HepG2 (cell line): ENCODE measurements at regions not wholly inside any gene's neighbourhood (a gene's known extent, or its start where the extent isn't known, plus 50 kb on each side); places are given as distances from the start of the nearest gene placed in this dataset.

Experiments used
- ATAC-seq: fragments of 200-7000 bp; cut with Tn5 transposase; 3 replicates; pipeline ENCODE4 v1.9.1; 2020; ENCODE audit warnings: mild to moderate bottlenecking, moderate library complexity
- BruUV-seq: library from RNA; stranded (reverse); fragments of 400-500 nt; replicated peaks from 2 replicates; lab custom pipeline; 2021; lab: Mats Ljungman, UMichigan
- CTCF ChIA-PET: fragments of 300-600 bp; formaldehyde crosslinking; extraction: SDS; loops from one replicate; lab custom pipeline; 2021; ENCODE audit warnings: low total read pairs, inconsistent platforms, low intra/inter-chr PET ratio; lab: Yijun Ruan, JAX
- POLR2A ChIA-PET: fragments of 350-600 bp; sonication (Branson Sonifier 250); formaldehyde crosslinking; loops from one replicate; lab custom pipeline; 2020; ENCODE audit warnings: antibody characterized with exemption, inconsistent platforms; lab: Yijun Ruan, JAX
- DNase-seq: peaks from one replicate; pipeline ENCODE4 v3.0.0-alpha.2; 2015; ENCODE audit warnings: low spot score
- FAIRE-seq: peaks from 3 replicates; lab custom pipeline; 2011; peaks lifted over from hg19 to GRCh38; lab: Jason Lieb, UNC
- H2AFZ ChIP-seq: one replicate; pipeline ENCODE4 v1.6.1; 2011; ENCODE audit warnings: low read length, inconsistent platforms
- H3K27ac ChIP-seq: fragments of 300-600 bp; 3 replicates; pipeline ENCODE4 v1.8.0; 2011; ENCODE audit warnings: mixed run types, mild to moderate bottlenecking, mixed read lengths, low read length, inconsistent platforms; ENCODE audit not compliant: insufficient read depth; ENCODE audit errors: extremely low read length
- H3K27me3 ChIP-seq, 2 experiments: fragments of 200-600 bp in 1 of 2; 2 replicates in 1 of 2; 3 replicates in 1 of 2; pipeline versions ENCODE4 v1.6.0 to v1.8.0; 2011; ENCODE audit warnings: low read length in 2 of 2, mild to moderate bottlenecking in 2 of 2, moderate library complexity in 2 of 2, inconsistent platforms in 1 of 2; ENCODE audit not compliant: insufficient read depth in 2 of 2, control insufficient read depth in 1 of 2
- H3K36me3 ChIP-seq, 2 experiments: fragments of 200-600 bp in 1 of 2; replicated peaks in 1 of 2; 2 replicates in 1 of 2; 3 replicates in 1 of 2; pipeline versions ENCODE4 v1.5.1 to v1.8.0; 2011; ENCODE audit warnings: low read length in 2 of 2, inconsistent platforms in 1 of 2; ENCODE audit not compliant: insufficient read depth in 2 of 2, control insufficient read depth in 1 of 2
- H3K4me1 ChIP-seq: 2 replicates; pipeline ENCODE4 v1.5.1; 2012; ENCODE audit warnings: low read length, inconsistent platforms; ENCODE audit not compliant: insufficient read depth
- H3K4me2 ChIP-seq: 2 replicates; pipeline ENCODE4 v1.6.0; 2011; ENCODE audit warnings: low read depth, low read length, inconsistent platforms
- H3K4me3 ChIP-seq, 3 experiments: fragments of 200-600 bp in 1 of 3; sonication (generic), shearing (Covaris generic) in 1 of 3; replicated peaks in 1 of 3; 2 replicates each; pipeline ENCODE4 v1.5.1; 2011 to 2016; ENCODE audit warnings: low read length in 3 of 3, inconsistent platforms in 2 of 3, low read depth in 2 of 3, mild to moderate bottlenecking in 2 of 3, control low read depth in 1 of 3, mixed read lengths in 1 of 3; ENCODE audit not compliant: insufficient read depth in 1 of 3
- H3K79me2 ChIP-seq: one replicate; pipeline ENCODE4 v1.6.1; 2011; ENCODE audit warnings: low read length, inconsistent platforms; ENCODE audit not compliant: insufficient read depth
- H3K9ac ChIP-seq: 2 replicates; pipeline ENCODE4 v1.6.0; 2011; ENCODE audit warnings: mild to moderate bottlenecking, low read depth, low read length, inconsistent platforms; ENCODE audit not compliant: insufficient read depth
- H3K9me3 ChIP-seq: 2 replicates; pipeline ENCODE4 v1.5.1; 2012; ENCODE audit warnings: mild to moderate bottlenecking, low read length
- H4K20me1 ChIP-seq: 2 replicates; pipeline ENCODE4 v1.6.0; 2011; ENCODE audit warnings: inconsistent platforms, mild to moderate bottlenecking, low read length, moderate library complexity; ENCODE audit not compliant: insufficient read depth
- DPF2 ChIP-seq: sonication (generic); formaldehyde crosslinking; IDR thresholded peaks from 2 replicates; pipeline ENCODE4 v1.4.0; 2020; ENCODE audit warnings: mild to moderate bottlenecking, low read depth, missing genetic modification reagents, borderline replicate concordance
- HIVEP1 ChIP-seq: sonication (generic); formaldehyde crosslinking; IDR thresholded peaks from 2 replicates; pipeline ENCODE4 v1.4.0; 2020; ENCODE audit warnings: mild to moderate bottlenecking, missing genetic modification reagents
- NBN ChIP-seq: fragments of 450-650 bp; conservative IDR thresholded peaks from 2 replicates; pipeline ENCODE4 v1.6.1; 2017
- POLR2G ChIP-seq: fragments of 200-400 bp; formaldehyde crosslinking; IDR thresholded peaks from 2 replicates; pipeline ENCODE4 v1.6.1; 2018; ENCODE audit warnings: mild to moderate bottlenecking, low read depth, low read length, moderate library complexity
- SETDB1 ChIP-seq: sonication (generic); formaldehyde crosslinking; IDR thresholded peaks from 2 replicates; pipeline ENCODE4 v1.5.1; 2020; ENCODE audit warnings: missing genetic modification reagents, mild to moderate bottlenecking, borderline replicate concordance
- SMARCC2 ChIP-seq: fragments of 450-650 bp; IDR thresholded peaks from 2 replicates; pipeline ENCODE4 v1.6.1; 2017; ENCODE audit warnings: antibody characterized with exemption, mild to moderate bottlenecking
- THYN1 ChIP-seq: sonication (generic); formaldehyde crosslinking; IDR thresholded peaks from 2 replicates; pipeline ENCODE4 v1.8.1; 2023; ENCODE audit warnings: low read depth, mild to moderate bottlenecking, moderate library complexity, missing genetic modification reagents, borderline replicate concordance
- ZFY ChIP-seq: sonication (generic); formaldehyde crosslinking; IDR thresholded peaks from 2 replicates; pipeline ENCODE4 v1.4.0; 2020; ENCODE audit warnings: missing genetic modification reagents
- ZNF263 ChIP-seq: sonication (generic); formaldehyde crosslinking; IDR thresholded peaks from 2 replicates; pipeline ENCODE4 v1.4.0; 2020; ENCODE audit warnings: missing genetic modification reagents
- WGBS: methylation state at CpG from one replicate; pipeline ENCODE4 v1.1.6; 2017; ENCODE audit warnings: low lambda C conversion rate; 5-methylcytosine and 5-hydroxymethylcytosine counted together
- in situ Hi-C: cut with HindIII; loops from 2 replicates; pipeline ENCODE4 v1.10.0; 2017; ENCODE audit warnings: low pct_unique_long_range_greater_than_20kb; ENCODE audit not compliant: extremely low pct_ligation_motif_present
- intact Hi-C: fragments of 100-400 bp; cut with micrococcal nuclease; formaldehyde crosslinking; loops from one replicate; pipeline ENCODE4 v1.10.0; 2022; ENCODE audit not compliant: unreplicated experiment
- TF ChIP-seq, protein P1 (sequence below): sonication (generic); formaldehyde crosslinking; IDR thresholded peaks from 2 replicates; pipeline ENCODE4 v1.5.0; 2020; ENCODE audit warnings: mild to moderate bottlenecking, missing genetic modification reagents, borderline replicate concordance

DNA sequence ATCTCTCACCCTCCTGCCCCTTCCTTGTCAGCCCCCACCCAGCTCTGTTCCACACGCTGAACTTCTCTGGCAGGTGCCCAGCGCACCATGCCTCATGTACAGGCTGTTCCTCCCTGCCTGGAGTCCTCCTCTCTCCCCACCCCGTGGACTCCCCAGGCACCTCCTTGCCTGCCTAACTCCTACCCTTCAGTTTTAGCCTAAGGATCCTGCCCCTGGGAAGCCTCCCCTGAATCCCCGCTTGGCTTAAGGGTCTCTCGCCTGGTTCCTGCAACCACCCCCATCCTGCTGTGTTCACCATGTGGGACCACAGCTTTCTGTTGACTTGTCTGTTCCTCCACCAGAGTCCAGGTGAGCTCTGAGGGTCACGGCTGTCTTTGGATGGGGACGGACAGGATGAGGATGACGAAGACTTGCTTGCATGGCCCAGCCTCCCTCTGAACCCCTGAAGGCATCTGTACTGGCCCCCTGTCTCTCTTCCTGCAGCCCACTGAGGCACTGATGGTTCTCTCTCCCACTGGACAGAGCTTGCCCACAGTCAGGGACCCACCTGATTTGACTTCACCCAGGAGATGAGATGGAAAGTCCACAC is 153.2 kb upstream of the C1orf174 start:
- H3K4me3 ChIP-seq = no peak overlapping the region
- POLR2A ChIA-PET = no interaction called here
- intact Hi-C loops = no loop called here
- H3K79me2 ChIP-seq = no peaks in the 10 kb centered on the region
- ATAC-seq (no peak), DNase-seq (no peak), FAIRE-seq (no peak)
- CTCF ChIA-PET = no interaction called here
- H3K27ac ChIP-seq = no peak overlapping the region
- no TSS peak for BruUV-seq
- no peaks in the 10 kb centered on the region for H3K9me3 ChIP-seq
- in situ Hi-C loops = loop anchor here (25.0 kb wide), 1 partner anchor 141 kb away; the partner anchor contains the start of gene C1orf174
- H3K4me1 ChIP-seq = no peaks in the 10 kb centered on the region
- TF ChIP-seq ZNF263 (CRISPR knock-in tag) (no peak), THYN1 (CRISPR knock-in tag) (no peak), ZFY (CRISPR knock-in tag) (no peak), POLR2G (no peak), SMARCC2 (no peak), HIVEP1 (CRISPR knock-in tag) (no peak), SETDB1 (no peak), NBN (no peak), DPF2 (CRISPR knock-in tag) (no peak)
- TF ChIP-seq, protein P1, sequence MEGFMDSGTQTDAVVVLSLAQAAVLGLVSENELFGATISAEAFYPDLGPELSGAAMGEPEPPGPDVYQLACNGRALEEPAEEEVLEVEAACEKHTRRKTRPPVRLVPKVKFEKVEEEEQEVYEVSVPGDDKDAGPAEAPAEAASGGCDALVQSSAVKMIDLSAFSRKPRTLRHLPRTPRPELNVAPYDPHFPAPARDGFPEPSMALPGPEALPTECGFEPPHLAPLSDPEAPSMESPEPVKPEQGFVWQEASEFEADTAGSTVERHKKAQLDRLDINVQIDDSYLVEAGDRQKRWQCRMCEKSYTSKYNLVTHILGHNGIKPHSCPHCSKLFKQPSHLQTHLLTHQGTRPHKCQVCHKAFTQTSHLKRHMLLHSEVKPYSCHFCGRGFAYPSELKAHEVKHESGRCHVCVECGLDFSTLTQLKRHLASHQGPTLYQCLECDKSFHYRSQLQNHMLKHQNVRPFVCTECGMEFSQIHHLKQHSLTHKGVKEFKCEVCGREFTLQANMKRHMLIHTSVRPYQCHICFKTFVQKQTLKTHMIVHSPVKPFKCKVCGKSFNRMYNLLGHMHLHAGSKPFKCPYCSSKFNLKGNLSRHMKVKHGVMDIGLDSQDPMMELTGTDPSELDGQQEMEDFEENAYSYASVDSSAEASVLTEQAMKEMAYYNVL (CRISPR knock-in tag) = no peak
- H2AFZ ChIP-seq = no peak overlapping the region
- peaks cover 6 to 40% of the 10 kb centered on the region in 2 experiments; a peak in 4 of 5 replicates for H3K27me3 ChIP-seq
- H3K36me3 ChIP-seq = no peaks in the 10 kb centered on the region
- WGBS = 28% methylated on average over 8 of the region's 8 CpGs
- H3K4me2 ChIP-seq = no peak overlapping the region
- no peaks in the 10 kb centered on the region for H4K20me1 ChIP-seq
- H3K9ac ChIP-seq = no peak overlapping the region
